ENCODE measurements at regions not wholly inside any gene's neighbourhood (a gene's known extent, or its start where the extent isn't known, plus 50 kb on each side); places are given as distances from the start of the nearest gene placed in this dataset.
"Not testable (repeated sequence)": the region's sequence is repeated elsewhere in the genome, so short reads cannot be mapped to it uniquely, and the experiment has no call there.

DNA sequence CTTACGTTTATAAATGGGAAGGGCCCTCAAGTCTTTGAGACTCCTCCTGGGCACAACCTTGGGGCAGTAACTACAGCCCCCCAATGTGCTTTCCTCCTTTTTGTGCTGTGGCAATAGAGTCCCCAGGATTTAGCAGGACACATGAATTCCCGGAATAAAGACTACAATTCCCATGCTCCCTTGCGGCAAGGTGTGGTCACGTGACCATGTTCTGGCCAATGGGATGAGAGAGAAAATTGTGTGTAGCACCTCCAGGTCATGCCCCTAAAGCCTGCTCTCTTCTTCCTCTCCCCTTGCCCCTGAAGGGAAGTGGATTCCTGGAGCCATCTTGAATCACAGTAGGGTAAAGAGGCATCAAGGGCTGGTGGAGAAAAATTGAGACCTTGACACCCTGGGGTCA, 295.1 kb upstream of the SFSWAP start:
- H3K4me3 Mint-ChIP-seq: no peak overlapping the region
- no peaks in the 10 kb centered on the region for H3K36me3 Mint-ChIP-seq
- H3K27me3 Mint-ChIP-seq: peaks cover 5% of the 10 kb centered on the region
- no peak for DNase-seq (ENCODE audit: low spot score in 2 of 2)
- H3K27ac Mint-ChIP-seq: no peak overlapping the region
- no peak for ATAC-seq (ENCODE audit: low read depth)
- H3K4me1 Mint-ChIP-seq: no peaks in the 10 kb centered on the region
- peaks cover 3% of the 10 kb centered on the region for H3K9me3 Mint-ChIP-seq

DNA sequence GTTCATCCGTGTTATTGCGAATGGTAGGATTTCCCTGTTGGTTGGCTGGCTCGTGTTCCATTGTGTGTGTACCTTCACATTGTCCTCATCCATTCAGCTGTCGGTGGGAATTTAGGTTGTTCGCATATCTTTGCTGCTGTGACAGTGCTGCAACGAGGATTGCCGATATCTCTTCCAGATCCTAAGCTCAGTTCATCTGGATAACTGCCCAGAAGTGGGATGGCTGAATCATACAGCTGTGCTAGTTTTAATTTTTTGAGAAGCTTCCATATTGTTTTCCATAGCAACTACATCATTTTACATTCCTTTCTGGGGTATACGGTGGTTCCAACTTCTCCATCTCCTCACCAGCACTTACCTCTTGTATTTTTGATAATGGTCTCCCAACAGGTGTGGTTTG, 292.8 kb upstream of the SFSWAP start:
- Mint-ChIP-seq H3K36me3 (no peaks in the 10 kb centered on the region), H3K27ac (no peak overlapping the region), H3K4me1 (no peaks in the 10 kb centered on the region), H3K9me3 (peaks cover 3% of the 10 kb centered on the region), H3K27me3 (peaks cover 8% of the 10 kb centered on the region), H3K4me3 (no peak overlapping the region)
- ATAC-seq (ENCODE audit: low read depth) (no peak), DNase-seq (ENCODE audit: low spot score in 2 of 2) (no peak)

GRCh38 chr12:131418884-131419283, 292.0 kb upstream of the SFSWAP start:
- no peak for ATAC-seq (ENCODE audit: low read depth)

DNA sequence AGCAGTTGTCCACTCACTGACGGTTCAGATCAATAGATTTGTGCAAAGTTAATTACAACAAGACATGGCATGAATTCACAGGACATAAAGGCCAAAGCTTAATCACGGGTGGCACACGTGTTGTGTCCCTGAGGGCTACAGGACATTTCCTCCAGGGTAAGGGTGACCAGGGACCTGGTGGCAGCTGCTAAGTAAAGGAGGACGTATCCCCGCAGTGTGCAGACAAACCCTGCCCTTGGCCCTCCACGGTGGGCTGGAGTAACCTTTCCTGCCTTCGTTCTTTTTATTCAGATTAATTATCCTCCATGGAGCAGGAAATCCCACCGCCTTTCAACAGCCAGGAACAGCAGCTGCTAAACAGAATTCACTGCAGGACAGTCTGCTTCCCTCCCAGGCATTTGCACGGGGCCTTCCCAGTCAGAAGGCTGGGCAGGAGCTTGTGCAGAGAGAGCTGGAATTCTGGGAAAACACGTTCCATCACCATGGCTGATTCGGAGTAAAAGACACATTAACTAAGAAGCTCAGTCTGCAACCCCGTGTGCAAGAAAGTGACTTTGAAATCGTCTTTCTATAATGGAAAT, 289.9 kb upstream of the SFSWAP start:
- DNase-seq (ENCODE audit: low spot score in 2 of 2): no peak
- Mint-ChIP-seq H3K4me3 (no peak overlapping the region), H3K27me3 (peaks cover 8% of the 10 kb centered on the region), H3K9me3 (peaks cover 15% of the 10 kb centered on the region), H3K36me3 (no peaks in the 10 kb centered on the region), H3K4me1 (no peaks in the 10 kb centered on the region), H3K27ac (no peak overlapping the region)
- no peak for ATAC-seq (ENCODE audit: low read depth)

More at GRCh38 chr12:131418884-131419283, 292.0 kb upstream of the SFSWAP start:
- Mint-ChIP-seq H3K4me1 (no peaks in the 10 kb centered on the region), H3K27ac (no peak overlapping the region), H3K27me3 (peaks cover 8% of the 10 kb centered on the region), H3K9me3 (peaks cover 6% of the 10 kb centered on the region), H3K36me3 (no peaks in the 10 kb centered on the region), H3K4me3 (no peak overlapping the region)
- no peak for DNase-seq (ENCODE audit: low spot score in 2 of 2)

DNA sequence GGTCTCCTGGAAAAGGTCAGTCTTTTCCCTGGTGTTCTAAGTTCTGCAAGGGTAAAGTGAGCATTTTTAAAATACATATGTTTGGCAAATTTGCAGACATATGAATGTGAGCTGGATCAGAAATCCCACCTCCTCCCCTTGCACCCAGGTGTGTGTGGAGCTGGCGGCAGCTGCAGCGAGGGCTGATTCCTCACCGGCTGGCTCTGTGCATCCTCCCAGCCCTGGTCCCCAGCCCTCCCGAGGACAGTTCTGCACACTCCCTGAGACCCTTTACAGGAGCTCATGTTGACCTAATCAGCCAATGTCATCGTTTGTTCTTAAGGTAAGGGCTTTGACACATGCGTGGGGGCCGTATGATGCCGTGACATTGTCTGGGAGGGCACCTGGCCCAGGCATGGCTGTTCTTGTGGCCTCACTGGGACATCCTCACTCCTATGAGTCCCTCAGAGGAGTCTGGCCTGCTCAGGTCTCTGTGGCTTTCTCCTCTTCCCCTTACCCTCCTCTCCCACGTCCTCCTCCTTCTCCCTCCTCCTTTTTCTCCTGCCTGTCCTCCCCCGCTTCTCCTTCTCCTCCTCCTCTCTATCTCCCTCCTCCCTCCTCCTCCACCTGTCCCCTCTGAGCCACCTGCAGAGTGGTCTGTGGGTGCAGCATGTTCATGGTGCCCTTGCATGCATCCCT, 289.2 kb upstream of the SFSWAP start:
- ATAC-seq (ENCODE audit: low read depth) (no peak), DNase-seq (ENCODE audit: low spot score in 2 of 2) (no peak)
- Mint-ChIP-seq H3K27ac (no peak overlapping the region), H3K4me1 (no peaks in the 10 kb centered on the region), H3K27me3 (peaks cover 8% of the 10 kb centered on the region), H3K9me3 (peaks cover 15% of the 10 kb centered on the region), H3K4me3 (no peak overlapping the region), H3K36me3 (no peaks in the 10 kb centered on the region)

DNA sequence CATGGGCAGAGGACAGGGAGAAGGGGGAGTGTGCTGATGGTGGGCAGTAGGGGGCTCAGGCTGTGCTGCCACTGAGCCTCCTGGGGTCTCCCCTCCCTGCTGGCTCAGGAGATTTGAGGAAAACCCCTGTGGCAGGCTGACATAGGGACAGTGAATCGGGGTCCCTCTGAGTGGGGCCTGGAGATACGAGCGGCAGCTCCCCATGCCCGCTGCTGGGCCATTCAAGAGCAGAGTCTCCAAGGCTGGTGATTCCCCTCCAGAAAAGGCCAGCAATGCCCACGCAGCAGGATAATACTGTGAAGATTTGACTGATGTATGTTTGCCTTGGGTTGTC, 288.7 kb upstream of the SFSWAP start:
- H3K9me3 Mint-ChIP-seq: peaks cover 12% of the 10 kb centered on the region
- H3K4me1 Mint-ChIP-seq: no peaks in the 10 kb centered on the region
- no peak overlapping the region for H3K4me3 Mint-ChIP-seq
- H3K36me3 Mint-ChIP-seq: no peaks in the 10 kb centered on the region
- DNase-seq (ENCODE audit: low spot score in 2 of 2) (no peak), ATAC-seq (ENCODE audit: low read depth) (no peak)
- H3K27me3 Mint-ChIP-seq: peaks cover 8% of the 10 kb centered on the region
- no peak overlapping the region for H3K27ac Mint-ChIP-seq

DNA sequence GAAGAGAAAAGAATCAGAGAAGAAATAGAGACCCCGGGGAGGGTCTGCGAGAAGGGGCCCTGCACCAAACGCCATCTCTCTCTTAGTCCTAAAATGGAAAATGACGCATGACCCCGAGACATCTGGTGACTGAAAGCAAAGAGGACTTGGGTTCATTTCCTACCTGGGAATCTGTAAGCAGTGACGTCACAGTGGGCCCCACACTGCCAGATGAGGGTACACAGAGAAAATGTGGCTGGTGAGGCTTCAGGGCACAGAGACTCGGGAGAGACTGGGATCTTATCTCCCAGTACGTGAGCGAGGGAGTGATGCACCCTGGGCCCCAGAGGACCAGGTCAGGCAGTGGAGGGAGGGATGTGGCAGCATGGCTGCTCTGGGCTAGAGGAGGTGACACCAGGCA, 288.1 kb upstream of the SFSWAP start:
- ATAC-seq (ENCODE audit: low read depth): no peak

DNA sequence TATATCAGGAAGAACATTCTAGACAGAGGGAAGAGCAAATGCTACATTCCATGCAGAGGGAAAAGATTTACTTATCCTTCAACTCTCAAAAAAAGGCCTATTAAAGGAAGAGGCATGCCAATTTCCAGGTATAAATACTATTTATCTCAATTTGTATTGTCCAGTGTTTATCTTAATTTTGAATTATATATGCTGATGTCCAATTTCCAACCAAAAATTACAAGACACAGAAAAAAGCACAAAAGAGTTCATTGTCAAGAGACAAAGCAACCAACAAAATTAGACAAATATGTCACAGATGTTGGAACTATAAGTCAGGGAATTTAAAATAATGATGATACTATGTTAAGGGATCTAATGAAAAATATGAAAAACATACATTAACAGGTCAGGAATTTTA, 286.6 kb upstream of the SFSWAP start:
- Mint-ChIP-seq H3K4me1 (no peaks in the 10 kb centered on the region), H3K9me3 (peaks cover 12% of the 10 kb centered on the region), H3K27me3 (peaks cover 12% of the 10 kb centered on the region), H3K27ac (no peak overlapping the region), H3K4me3 (no peak overlapping the region), H3K36me3 (no peaks in the 10 kb centered on the region)
- ATAC-seq (ENCODE audit: low read depth) (no peak), DNase-seq (ENCODE audit: low spot score in 2 of 2) (no peak)

More for the DNA sequence above, 288.1 kb upstream of the SFSWAP start:
- no peaks in the 10 kb centered on the region for H3K36me3 Mint-ChIP-seq
- H3K4me1 Mint-ChIP-seq: no peaks in the 10 kb centered on the region
- H3K4me3 Mint-ChIP-seq: no peak overlapping the region
- peaks cover 8% of the 10 kb centered on the region for H3K27me3 Mint-ChIP-seq
- H3K9me3 Mint-ChIP-seq: peaks cover 12% of the 10 kb centered on the region
- DNase-seq (ENCODE audit: low spot score in 2 of 2): no peak
- no peak overlapping the region for H3K27ac Mint-ChIP-seq

DNA sequence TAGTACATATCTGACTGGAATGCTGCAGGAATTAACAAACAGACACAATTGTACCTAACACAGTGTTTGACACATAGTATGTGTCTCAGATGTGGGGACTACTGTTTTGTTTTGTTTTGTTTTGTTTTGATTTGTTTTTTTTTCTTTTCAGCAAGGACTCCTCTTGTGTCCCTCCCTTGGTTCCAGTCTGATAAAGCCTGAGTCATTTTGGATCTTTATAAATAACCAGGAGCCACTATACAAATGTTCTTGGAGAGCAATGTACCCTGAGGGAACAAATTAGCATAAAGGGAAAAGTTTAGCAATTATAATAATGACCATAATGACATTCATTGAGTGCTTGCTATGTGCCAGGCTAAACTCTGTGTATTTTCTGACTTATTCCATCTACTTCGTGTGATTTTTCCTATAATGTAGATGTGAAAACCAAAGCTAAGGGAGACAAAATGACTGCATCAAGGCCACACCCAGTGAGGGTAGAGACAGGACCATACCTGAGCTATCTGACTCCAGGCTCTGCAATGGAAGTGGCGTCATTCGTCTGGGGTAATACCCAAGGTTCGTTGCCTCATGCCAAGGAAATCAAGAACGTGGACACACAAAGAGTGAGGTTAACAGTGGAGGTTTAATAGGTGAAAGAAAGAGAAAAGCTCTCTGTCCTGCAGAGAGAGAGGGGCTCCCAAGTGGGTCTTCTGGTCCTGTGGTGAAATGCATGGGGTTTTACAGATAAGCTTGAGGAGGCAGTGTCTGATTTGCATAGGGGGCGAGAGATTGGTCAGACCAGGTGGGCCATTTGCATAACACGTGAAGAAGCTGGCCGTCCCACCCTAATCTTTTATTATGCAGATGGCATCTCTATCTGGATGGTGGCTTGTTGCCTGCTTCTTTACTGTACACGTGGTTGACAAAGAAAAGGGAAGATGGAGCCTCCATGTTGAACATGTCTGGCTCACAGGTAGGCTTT, 285.5 kb upstream of the SFSWAP start:
- H3K4me3 Mint-ChIP-seq: no peak overlapping the region
- no peaks in the 10 kb centered on the region for H3K36me3 Mint-ChIP-seq
- ATAC-seq (ENCODE audit: low read depth) (no peak), DNase-seq (ENCODE audit: low spot score in 2 of 2) (no peak)
- H3K27me3 Mint-ChIP-seq: peaks cover 12% of the 10 kb centered on the region
- no peak overlapping the region for H3K27ac Mint-ChIP-seq
- H3K9me3 Mint-ChIP-seq: peaks cover 12% of the 10 kb centered on the region
- no peaks in the 10 kb centered on the region for H3K4me1 Mint-ChIP-seq

DNA sequence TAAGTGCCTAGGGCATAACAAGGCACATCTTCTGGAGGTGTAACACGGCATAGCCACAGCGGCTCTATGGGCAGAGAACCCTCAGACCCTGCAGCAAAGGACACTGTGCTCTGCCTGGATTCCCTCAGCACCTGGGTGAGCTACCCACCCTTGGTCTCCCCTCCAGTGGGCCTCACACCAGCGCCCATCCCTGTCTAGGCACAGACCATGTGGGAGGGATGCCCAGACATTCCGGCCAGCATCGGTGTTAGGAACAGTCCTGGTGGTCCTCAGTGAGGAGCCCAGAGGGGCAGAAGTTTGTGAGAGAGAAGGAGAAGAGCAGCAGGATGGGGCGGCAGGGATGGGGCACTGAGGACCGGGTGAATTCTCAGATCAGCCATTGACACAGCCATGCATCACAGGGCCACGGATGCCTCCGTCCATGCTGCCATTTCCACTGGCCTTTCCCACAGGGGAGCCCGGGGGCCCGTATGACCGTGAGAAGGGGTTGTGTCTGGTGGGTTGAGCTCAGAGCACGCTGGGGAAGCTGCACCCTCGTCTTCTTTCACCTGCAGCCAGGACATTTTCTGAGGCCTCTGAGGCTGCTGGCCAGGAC, 282.7 kb upstream of the SFSWAP start:
- ATAC-seq (ENCODE audit: low read depth) (no peak), DNase-seq (ENCODE audit: low spot score in 2 of 2) (no peak)
- no peak overlapping the region for H3K27ac Mint-ChIP-seq
- no peak overlapping the region for H3K4me3 Mint-ChIP-seq
- H3K27me3 Mint-ChIP-seq: peaks cover 9% of the 10 kb centered on the region
- peaks cover 12% of the 10 kb centered on the region for H3K9me3 Mint-ChIP-seq
- H3K36me3 Mint-ChIP-seq: peaks cover 4% of the 10 kb centered on the region
- peaks cover 7% of the 10 kb centered on the region for H3K4me1 Mint-ChIP-seq

GRCh38 chr12:131429221-131429620, 281.7 kb upstream of the SFSWAP start:
- H3K36me3 Mint-ChIP-seq; H3K27ac Mint-ChIP-seq; DNase-seq (ENCODE audit: low spot score in 2 of 2); H3K9me3 Mint-ChIP-seq; H3K4me3 Mint-ChIP-seq; H3K4me1 Mint-ChIP-seq; ATAC-seq (ENCODE audit: low read depth): not testable (repeated sequence)
- H3K27me3 Mint-ChIP-seq: peaks cover 10% of the 10 kb centered on the region

DNA sequence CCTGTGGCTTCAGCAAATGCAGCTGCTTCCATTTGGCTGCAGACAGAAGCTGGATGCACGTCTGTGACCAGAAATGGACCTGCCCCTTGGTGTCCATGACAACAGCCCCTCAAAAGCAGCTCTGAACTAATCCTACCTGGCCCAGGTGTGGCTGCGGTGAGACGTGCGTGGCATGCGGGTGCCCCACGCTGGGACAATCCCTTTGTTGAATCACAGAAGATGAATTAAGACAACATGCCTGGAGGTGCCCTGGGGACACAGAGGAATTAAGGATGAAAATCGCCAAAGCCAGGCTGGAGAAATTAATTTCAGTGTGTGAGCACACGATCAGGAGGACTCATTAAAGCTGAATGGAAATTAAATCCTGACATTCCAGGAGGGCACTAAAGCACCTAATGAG, 281.2 kb upstream of the SFSWAP start:
- not testable (repeated sequence) for H3K9me3 Mint-ChIP-seq; H3K27ac Mint-ChIP-seq; H3K4me3 Mint-ChIP-seq; DNase-seq (ENCODE audit: low spot score in 2 of 2); H3K4me1 Mint-ChIP-seq; H3K36me3 Mint-ChIP-seq; ATAC-seq (ENCODE audit: low read depth)
- peaks cover 15% of the 10 kb centered on the region for H3K27me3 Mint-ChIP-seq

DNA sequence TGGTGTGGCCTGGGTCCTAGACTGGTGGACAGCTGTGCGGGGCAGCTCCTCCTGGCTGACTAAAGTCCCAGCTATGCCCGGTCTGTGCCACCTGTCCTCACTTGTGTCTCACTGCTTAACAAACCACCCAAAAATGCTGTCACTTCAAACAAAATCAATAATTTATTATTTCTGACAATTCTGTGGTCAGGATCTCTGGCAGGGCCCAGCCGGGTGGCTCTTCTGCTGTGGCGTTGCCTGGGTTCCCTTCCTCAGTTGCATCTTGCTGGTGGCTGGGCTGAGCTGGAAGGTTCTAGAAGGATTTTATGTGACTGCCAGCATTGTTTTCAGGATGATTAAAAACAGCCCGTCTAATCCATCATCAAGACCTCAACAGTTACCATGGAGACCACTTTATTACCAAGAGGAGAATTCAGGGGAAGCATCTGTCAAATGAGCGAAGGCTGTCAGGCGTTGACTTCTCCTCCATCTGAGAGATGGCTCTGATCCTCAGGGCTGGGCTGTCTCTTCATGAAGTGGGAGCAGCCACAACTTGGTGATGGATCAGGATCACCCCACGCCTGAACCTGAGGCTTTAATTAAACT, 280.6 kb upstream of the SFSWAP start:
- H3K4me1 Mint-ChIP-seq: peaks cover 7% of the 10 kb centered on the region
- H3K4me3 Mint-ChIP-seq: no peak overlapping the region
- no peak for DNase-seq (ENCODE audit: low spot score in 2 of 2)
- ATAC-seq (ENCODE audit: low read depth): no peak
- H3K9me3 Mint-ChIP-seq: peaks cover 2% of the 10 kb centered on the region
- no peak overlapping the region for H3K27ac Mint-ChIP-seq
- H3K36me3 Mint-ChIP-seq: peaks cover 4% of the 10 kb centered on the region
- peaks cover 16% of the 10 kb centered on the region for H3K27me3 Mint-ChIP-seq
